SHP77 (cell line): ENCODE measurements at regions not wholly inside any gene's neighbourhood (a gene's known extent, or its start where the extent isn't known, plus 50 kb on each side); places are given as distances from the start of the nearest gene placed in this dataset.
"Not testable (repeated sequence)": the region's sequence is repeated elsewhere in the genome, so short reads cannot be mapped to it uniquely, and the experiment has no call there.

Source experiments
- DNase-seq, 2 experiments: peaks; one replicate each; lab custom pipeline; 2025; lab: John Stamatoyannopoulos, UW

DNA sequence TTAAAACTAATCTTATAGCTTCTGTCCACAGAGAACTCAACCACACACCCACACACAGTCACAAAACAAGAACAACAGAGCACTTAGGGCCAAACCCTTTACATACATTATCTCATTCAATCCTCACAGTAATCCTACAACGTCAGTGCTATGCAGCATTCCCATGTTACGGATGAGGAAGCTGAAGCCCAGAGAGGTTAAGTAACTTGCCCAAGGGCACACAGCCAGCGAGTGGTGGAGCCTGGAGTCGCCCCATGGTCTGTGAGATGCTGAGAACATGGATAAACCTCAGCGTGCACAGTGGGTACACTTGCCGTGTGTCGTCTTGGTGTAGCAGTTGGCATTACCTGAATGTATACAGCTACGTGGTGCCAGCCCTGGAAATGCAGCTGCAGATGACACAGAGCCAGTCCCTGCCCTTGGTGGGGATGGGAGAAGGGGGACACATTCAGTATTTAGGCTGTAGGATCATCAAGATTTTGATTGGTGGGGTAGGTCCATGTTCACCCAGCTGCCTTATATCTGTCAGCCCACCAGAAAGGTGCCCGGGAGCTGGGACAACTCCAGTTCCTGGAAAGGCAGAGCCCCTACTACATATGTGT is 177.0 kb downstream of the IRF8 start:
- DNase-seq: no peak

GRCh38 chr16:86076606-86077005 is 177.6 kb downstream of the IRF8 start:
- DNase-seq: no peak

DNA sequence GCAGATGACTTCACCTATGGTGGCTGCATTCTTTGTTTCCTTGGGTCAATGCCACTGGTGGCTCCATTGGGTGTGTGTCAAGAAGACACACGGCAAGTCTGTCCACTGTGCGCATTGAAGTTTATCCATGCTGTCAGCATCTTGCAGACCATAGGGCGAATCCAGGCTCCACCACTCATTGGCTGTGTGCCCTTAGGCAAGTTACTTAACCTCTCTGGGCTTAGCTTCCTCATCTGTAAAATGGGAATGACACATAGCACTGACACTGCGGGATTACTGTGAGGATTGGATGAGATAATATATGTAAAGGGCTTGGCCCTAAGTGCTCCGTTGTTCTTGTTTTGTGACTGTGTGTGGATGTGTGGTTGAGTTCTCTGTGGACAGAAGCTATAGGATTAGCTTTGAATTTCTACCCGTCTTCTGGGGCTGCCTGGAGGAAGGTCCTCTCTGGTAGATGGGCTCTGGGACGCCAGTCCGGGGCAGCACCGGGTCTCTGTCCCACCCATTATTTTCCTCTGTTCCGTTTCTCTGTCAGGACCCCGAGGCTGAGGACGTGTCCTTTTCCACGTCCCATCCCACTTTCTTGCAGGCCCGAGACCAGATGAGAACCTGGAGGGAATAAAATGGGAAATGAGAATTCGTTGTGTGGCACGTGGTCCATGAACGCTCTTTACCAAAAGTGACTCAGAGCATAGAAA is 178.4 kb downstream of the IRF8 start:
- no peak for DNase-seq

- no peak for DNase-seq
Measured at GRCh38 chr16:86078121-86078600, 179.2 kb downstream of the IRF8 start.

- DNase-seq: not testable (repeated sequence)
Measured at GRCh38 chr16:86078711-86079110, 179.7 kb downstream of the IRF8 start.

DNA sequence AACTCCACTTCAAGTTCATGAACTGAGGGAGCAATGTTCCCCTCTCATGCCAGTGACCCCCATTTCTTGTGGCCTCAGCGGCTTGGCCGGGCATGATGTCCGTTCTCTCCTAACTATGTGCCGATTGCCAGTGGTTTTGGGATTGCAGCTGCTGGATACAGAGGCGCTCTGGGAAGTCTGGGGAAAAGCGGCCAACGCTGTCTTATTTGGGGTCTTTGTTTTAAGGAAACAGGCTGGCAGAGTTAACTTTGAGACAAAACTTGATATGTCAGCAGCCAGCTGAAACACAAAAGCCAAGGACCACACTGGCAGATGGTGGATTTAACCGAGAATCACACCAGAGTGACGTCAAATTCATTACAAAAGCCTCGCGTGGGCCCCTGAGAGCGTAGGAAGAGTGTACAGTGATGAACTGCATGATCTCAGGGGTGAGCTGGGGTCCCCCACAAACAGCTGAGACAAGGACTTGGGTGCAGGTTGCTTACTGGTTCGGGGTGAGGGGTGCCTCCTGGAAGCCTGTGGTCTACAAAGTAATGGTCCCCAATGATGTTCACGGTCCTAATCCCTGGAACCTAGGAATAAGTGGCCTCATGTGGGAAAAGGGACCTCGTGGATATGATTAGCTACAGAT is 180.4 kb downstream of the IRF8 start:
- DNase-seq: no peak

DNA sequence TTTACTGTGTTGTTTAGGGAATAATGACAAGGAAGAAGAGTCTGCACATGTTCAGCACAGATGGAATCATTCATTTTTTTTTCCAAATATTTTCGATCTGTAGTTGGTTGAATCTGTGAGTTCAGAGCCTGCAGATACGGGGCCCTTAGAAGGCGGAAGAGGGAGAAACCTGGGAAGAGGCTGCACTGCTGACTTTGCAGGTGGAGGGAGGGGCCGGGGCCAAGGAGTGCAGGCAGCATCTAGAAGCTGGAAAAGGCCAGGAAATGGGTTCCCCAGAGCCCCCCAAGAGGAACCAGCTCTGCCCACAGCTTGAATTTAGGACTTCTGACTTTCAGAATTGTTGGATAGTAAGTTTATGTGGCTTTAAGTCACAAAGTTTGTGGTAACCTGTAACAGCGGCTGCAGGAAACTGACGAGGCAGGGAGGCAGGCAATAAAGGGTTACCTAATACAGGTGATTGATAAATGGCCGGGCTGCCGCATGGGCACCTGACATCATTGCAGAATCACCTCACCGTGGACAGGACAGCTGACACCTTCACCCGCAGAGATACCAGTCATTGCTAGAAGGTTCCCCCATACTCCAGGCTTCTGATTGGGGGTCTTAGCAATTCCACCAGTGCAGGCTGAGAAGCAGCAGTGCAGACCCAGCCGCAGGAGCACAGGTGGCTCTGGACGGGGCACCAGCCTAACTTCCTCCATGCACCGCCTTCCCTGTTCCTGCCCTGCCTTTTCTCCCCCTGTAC is 181.3 kb downstream of the IRF8 start:
- DNase-seq: no peak

DNA sequence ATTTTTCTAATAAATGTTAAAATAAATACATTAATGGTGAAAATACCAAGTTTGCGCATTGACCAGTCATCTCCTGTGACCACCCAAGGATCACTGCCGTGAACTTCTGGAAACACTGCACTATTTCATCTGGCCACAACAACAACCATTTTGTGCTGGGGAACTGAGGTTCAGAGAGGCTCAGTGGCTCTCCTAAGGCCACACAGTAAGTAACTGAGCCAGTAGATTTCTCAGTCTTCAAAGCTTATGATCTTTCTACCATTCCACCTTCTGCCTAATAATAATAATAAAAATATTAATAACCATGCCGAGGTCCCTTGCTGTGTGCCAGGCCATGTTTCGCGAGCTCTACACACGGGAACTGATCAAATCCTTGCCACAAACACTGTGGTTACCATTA is 182.0 kb downstream of the IRF8 start:
- no peak for DNase-seq

- DNase-seq: no peak
Measured at GRCh38 chr16:86082418-86083030, 183.6 kb downstream of the IRF8 start.

- DNase-seq: no peak
Measured at GRCh38 chr16:86083382-86084002, 184.5 kb downstream of the IRF8 start.

DNA sequence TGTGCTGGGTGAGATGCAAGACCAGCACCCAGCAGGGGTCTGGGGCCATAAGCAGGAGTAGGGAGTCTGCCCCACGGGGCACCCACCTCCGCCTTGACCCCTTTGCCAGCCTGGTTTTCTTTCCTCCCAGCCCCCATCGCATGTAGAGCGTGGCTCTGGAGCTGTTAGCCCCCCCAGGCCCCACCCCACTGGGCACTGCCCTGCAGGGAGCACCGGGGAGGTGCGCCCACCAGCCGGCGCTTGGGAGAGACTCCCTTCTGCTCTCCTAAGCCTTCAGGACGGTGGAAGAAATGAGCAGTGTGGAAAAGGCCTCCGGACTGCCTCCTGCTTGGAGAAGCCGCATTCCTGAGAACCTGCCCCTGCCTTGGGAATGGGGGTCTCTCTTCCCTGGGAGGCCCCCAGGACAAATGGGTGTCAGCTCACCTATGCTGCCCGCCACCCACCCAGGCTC is 186.2 kb downstream of the IRF8 start:
- no peak for DNase-seq

DNA sequence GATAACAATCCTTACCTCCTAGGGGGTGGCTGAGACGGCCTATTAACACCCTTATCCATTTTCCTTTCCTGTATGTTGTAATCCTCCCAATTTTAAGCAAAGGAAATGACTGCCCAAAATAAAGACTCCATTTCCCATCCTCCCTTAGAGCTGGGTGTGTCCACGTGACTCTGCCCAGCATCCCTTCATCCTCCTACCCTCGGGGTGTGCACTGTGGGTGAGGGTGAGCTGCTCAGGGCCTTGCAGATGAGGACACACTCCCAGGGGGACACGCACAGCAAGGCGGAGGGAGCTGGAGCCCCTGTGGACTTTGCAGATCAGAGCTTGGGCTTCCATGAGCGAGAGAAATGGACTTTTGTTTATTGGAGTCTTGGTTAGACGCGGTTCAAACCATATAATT is 186.8 kb downstream of the IRF8 start:
- no peak for DNase-seq

GRCh38 chr16:86086471-86086870 is 187.5 kb downstream of the IRF8 start:
- DNase-seq: no peak

GRCh38 chr16:86087011-86087895 is 188.3 kb downstream of the IRF8 start:
- DNase-seq: no peak

- no peak for DNase-seq
Measured at GRCh38 chr16:86087896-86088230, 188.9 kb downstream of the IRF8 start.

DNA sequence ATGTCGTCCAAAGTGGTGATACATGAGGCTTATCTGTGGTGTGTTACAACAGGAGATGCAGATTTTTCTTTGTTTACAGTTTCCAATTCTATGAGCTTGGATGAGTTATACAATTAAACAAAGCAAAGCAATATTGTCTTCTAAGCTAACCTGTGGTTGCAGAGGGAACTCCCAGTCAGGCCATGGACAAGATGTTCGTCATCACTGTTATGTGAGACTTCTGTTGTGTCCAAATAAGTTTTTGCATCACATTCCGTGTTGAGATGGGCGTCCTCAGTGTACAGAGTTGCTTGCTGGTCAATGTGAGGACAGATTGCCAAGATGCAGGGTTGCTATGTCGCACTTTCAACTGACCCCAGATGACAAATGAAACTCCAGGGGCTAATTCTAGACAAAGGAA is 189.3 kb downstream of the IRF8 start:
- no peak for DNase-seq

DNA sequence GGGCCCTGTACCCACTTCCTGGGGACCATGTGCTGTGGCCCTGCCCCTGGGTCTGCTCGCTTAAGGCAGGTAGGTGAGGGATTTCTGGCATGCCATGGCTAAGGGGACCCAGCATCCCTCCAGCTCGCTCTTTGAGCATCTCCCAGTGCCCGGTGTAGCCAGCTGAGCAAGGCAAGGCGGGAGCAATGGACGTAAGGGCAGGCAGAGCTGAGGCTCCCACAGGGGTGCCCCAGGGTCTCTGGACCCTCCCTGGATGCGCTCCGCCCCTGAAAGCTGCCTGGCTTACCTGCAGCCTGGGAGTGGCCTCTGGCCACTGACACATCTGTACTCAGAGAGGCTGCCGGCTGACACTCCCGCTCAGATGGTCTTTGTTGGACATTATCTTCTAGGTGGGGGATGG is 189.9 kb downstream of the IRF8 start:
- DNase-seq: no peak

DNA sequence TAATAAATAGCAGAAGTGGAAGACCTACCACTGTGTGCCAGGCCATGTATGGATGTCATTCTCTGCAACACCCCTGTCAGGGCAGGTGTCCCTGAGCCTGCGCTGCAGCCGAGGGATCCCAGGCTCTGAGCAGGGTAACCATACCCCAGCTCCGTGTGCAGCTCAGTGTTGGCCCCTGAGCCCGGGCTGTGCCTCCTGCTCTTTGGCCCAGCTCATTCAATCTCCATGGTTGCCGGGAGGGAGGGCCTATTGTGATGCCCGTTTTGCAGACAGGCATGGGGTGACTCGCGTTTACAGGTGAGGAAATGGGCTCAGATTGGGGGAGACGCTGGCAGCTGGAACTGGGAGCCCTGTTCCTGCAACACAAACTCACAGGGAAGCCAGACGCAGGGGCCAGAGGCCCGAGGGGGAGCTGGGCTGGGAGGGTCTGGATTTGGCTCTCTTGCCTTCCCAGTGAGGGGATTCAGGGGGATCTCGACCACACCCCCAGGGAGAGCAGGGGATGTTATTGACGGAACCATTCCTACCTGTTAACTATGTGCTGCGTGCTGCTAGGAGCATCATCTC is 190.5 kb downstream of the IRF8 start:
- no peak for DNase-seq

DNA sequence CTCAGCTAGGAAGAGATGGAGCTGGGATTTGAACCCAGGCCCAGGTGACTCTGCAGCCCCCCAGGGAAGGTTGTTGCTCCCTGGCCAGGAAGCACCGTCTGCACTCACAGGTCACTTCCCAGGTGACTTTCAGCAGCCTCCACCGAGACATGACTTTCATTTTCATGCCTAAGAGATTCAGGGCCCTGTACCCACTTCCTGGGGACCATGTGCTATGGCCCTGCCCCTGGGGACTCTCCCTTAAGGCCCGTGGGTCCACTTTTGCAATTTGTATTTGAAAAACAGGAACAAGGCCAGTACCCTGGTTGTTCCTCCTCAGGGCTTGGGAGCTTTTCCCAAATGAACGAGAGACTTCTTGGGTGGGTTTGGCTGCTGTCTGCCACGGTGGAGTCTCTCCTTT is 191.0 kb downstream of the IRF8 start:
- no peak for DNase-seq

DNA sequence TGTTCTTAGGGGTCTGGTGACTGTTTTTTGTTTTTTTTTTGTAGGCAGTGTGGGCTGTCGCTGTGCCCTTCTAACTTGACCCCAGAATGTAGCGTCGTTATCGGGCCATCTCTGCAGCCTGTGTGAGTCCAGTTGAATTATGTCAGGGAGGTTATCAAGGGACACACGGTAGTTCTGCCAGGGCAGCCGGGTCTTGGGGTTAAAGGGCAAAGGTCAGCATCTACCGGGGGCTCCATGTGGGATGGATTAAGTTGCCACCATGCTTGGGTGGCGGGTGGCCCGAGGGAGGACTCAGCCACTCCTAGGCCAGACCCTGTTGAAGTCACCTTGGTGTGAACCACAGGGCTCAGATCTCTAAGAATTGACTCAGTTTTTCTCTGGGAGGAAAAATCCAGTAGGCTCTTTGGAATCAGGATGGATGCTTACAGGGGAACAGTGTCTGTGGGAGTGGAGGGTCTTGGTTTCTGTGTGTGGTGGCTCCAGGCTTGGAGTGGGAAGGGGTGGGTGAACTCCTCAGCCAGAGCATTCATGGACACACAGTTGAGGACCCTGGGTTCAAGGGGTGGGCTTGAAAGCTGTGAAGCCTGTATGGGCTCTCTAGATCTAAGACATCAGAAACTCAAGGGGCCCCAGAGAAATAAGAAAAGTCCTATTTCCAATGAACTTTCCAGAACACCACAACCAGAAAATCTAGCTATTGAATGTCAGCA is 191.7 kb downstream of the IRF8 start:
- DNase-seq: no peak
